ENCODE measurements at regions not wholly inside any gene's neighbourhood (a gene's known extent, or its start where the extent isn't known, plus 50 kb on each side); places are given as distances from the start of the nearest gene placed in this dataset.
"Not testable (repeated sequence)": the region's sequence is repeated elsewhere in the genome, so short reads cannot be mapped to it uniquely, and the experiment has no call there.

- TF ChIP-seq CTCF, POLR2A (IDR thresholded peaks at IDR 0.05): not testable (repeated sequence)
These were observed 281.4 kb downstream of the PDCD6IP start for GRCh38 chr3:34079849-34080248.
